ENCODE measurements at regions not wholly inside any gene's neighbourhood (a gene's known extent, or its start where the extent isn't known, plus 50 kb on each side); places are given as distances from the start of the nearest gene placed in this dataset.

DNA sequence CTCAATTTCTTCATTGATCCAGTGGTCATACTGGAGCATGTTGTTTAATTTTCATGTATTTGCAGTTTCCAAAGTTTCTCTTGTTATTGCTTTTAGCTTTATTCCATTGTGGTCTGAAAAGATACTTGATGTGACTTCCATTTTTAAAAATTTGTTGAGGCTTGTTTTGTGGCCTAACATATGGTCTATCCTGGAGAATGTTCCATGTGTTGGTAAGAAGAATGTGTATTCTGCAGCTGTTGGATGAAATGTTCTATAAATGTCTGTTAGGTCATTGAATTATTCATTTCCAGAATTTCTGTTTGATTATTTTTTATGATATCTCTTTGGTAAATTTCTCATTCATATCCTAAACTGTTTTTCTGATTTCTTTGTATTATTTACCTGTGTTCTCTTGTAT is 139.8 kb upstream of the THUMPD2 start:
- intact Hi-C loops (cut with micrococcal nuclease) (no loop called here), in situ Hi-C loops (cut with MboI) (no loop called here)
- no peak overlapping the region for H3K9ac ChIP-seq (ENCODE audit: insufficient read depth in 1 of 2, low read depth in 2 of 2, low read length in 2 of 2)
- no peaks in the 10 kb centered on the region for H3K79me2 ChIP-seq (ENCODE audit: control insufficient read depth, insufficient read depth, low read length)
- no peak overlapping the region for H3K4me2 ChIP-seq (ENCODE audit: insufficient read depth, low read length)
- ATAC-seq = no peak
- no peaks in the 10 kb centered on the region for H3K4me1 ChIP-seq (replicated peaks in 1 of 2; ENCODE audit: control insufficient read depth in 2 of 2, insufficient read depth in 2 of 2, low read length in 2 of 2)
- no peak for FAIRE-seq
- no peak overlapping the region for H3K4me3 ChIP-seq
- POLR2A ChIA-PET = no interaction called here
- H3K9me1 ChIP-seq (ENCODE audit: control insufficient read depth, insufficient read depth, low read length) = no peaks in the 10 kb centered on the region
- H3K9me3 ChIP-seq (replicated peaks; ENCODE audit: control insufficient read depth, insufficient read depth, low read depth, low read length) = no peaks in the 10 kb centered on the region
- CTCF ChIA-PET (ENCODE audit: low intra/inter-chr PET ratio) = no interaction called here
- BruUV-seq (replicated peaks) = no TSS peak
- H3K27me3 ChIP-seq (ENCODE audit: control insufficient read depth in 2 of 2, insufficient read depth in 2 of 2, low read length in 2 of 2) = no peaks in the 10 kb centered on the region
- H2AFZ ChIP-seq (ENCODE audit: low read depth, low read length) = no peak overlapping the region
- TF ChIP-seq PHB2 (IDR thresholded peaks at IDR 0.05; ENCODE audit: low read depth) = no peak
- TF ChIP-seq, protein P1, sequence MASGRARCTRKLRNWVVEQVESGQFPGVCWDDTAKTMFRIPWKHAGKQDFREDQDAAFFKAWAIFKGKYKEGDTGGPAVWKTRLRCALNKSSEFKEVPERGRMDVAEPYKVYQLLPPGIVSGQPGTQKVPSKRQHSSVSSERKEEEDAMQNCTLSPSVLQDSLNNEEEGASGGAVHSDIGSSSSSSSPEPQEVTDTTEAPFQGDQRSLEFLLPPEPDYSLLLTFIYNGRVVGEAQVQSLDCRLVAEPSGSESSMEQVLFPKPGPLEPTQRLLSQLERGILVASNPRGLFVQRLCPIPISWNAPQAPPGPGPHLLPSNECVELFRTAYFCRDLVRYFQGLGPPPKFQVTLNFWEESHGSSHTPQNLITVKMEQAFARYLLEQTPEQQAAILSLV (tag; IDR thresholded peaks at IDR 0.05) = no peak
- TF ChIP-seq, protein P2, sequence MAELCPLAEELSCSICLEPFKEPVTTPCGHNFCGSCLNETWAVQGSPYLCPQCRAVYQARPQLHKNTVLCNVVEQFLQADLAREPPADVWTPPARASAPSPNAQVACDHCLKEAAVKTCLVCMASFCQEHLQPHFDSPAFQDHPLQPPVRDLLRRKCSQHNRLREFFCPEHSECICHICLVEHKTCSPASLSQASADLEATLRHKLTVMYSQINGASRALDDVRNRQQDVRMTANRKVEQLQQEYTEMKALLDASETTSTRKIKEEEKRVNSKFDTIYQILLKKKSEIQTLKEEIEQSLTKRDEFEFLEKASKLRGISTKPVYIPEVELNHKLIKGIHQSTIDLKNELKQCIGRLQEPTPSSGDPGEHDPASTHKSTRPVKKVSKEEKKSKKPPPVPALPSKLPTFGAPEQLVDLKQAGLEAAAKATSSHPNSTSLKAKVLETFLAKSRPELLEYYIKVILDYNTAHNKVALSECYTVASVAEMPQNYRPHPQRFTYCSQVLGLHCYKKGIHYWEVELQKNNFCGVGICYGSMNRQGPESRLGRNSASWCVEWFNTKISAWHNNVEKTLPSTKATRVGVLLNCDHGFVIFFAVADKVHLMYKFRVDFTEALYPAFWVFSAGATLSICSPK (IDR thresholded peaks at IDR 0.05; ENCODE audit: borderline replicate concordance) = no peak
- no peak for TF ChIP-seq RBBP5 (IDR thresholded peaks at IDR 0.05; ENCODE audit: borderline replicate concordance, insufficient read depth, low read length, poor library complexity, severe bottlenecking)
- no peak for TF ChIP-seq NCOA1 (IDR thresholded peaks at IDR 0.05; ENCODE audit: low read depth)
- no peak for TF ChIP-seq MAFK (IDR thresholded peaks at IDR 0.05; ENCODE audit: low read length)
- no peak for TF ChIP-seq SIN3B (IDR thresholded peaks at IDR 0.05; ENCODE audit: low read depth)
- TF ChIP-seq NBN (IDR thresholded peaks at IDR 0.05; ENCODE audit: low read depth) = no peak
- no peak for TF ChIP-seq ZNF764 (CRISPR knock-in tag; IDR thresholded peaks at IDR 0.05; ENCODE audit: low read depth)
- TF ChIP-seq SNRNP70 (optimal IDR thresholded peaks at IDR 0.05; ENCODE audit: low read depth, low read length) = no peak
- TF ChIP-seq SOX6 (IDR thresholded peaks at IDR 0.05) = no peak
- TF ChIP-seq, protein P3, sequence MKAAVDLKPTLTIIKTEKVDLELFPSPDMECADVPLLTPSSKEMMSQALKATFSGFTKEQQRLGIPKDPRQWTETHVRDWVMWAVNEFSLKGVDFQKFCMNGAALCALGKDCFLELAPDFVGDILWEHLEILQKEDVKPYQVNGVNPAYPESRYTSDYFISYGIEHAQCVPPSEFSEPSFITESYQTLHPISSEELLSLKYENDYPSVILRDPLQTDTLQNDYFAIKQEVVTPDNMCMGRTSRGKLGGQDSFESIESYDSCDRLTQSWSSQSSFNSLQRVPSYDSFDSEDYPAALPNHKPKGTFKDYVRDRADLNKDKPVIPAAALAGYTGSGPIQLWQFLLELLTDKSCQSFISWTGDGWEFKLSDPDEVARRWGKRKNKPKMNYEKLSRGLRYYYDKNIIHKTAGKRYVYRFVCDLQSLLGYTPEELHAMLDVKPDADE (conservative IDR thresholded peaks at IDR 0.05; ENCODE audit: control insufficient read depth, low read depth, low read length) = no peak
- no peak for TF ChIP-seq ELF4 (CRISPR knock-in tag; IDR thresholded peaks at IDR 0.05)
- no peak for TF ChIP-seq MAZ (CRISPR knock-in tag; conservative IDR thresholded peaks at IDR 0.05 in 1 of 2, IDR thresholded peaks at IDR 0.05 in 1 of 2)
- no peak for TF ChIP-seq TOE1 (IDR thresholded peaks at IDR 0.05; ENCODE audit: borderline replicate concordance)
- no peak for TF ChIP-seq TOE1 (CRISPR knock-in tag; IDR thresholded peaks at IDR 0.05; ENCODE audit: borderline replicate concordance, low read depth)
- TF ChIP-seq GTF2A2 (tag; IDR thresholded peaks at IDR 0.05) = no peak
- TF ChIP-seq HDAC1 (IDR thresholded peaks at IDR 0.05) = no peak
- no peak for TF ChIP-seq HDGF (IDR thresholded peaks at IDR 0.05)
- no peaks in the 10 kb centered on the region for H3K36me3 ChIP-seq (ENCODE audit: control insufficient read depth, insufficient read depth, low read length)
- H3K27ac ChIP-seq (ENCODE audit: extremely low read depth, low read depth, low read length) = no peak overlapping the region
- no peak for DNase-seq (ENCODE audit: extremely low read depth in 1 of 4, low spot score in 3 of 4)
- no peaks in the 10 kb centered on the region for H4K20me1 ChIP-seq (replicated peaks; ENCODE audit: control insufficient read depth, insufficient read depth, low read length)
